Activated naive CD8-positive, alpha-beta T cell treated with anti-CD3 and anti-CD28 coated beads, Interleukin-2, amount 50 U/mL, for 24 hours (primary cell): ENCODE measurements at regions not wholly inside any gene's neighbourhood (a gene's known extent, or its start where the extent isn't known, plus 50 kb on each side); places are given as distances from the start of the nearest gene placed in this dataset.
"Not testable (repeated sequence)": the region's sequence is repeated elsewhere in the genome, so short reads cannot be mapped to it uniquely, and the experiment has no call there.

ENCODE experiments used
- ATAC-seq: fragments of 150-1000 bp; cut with Tn5 transposase; one replicate; pipeline ENCODE4 v1.10.0; 2021
- DNase-seq: peaks from one replicate; pipeline ENCODE4 v3.0.0; 2021
- H3K27ac Mint-ChIP-seq: one replicate; pipeline ENCODE4 v1.8.0; 2021; ENCODE audit warnings: mild to moderate bottlenecking, mixed read lengths
- H3K27me3 Mint-ChIP-seq: one replicate; pipeline ENCODE4 v1.8.0; 2021; ENCODE audit warnings: mixed read lengths
- H3K36me3 Mint-ChIP-seq: one replicate; pipeline ENCODE4 v1.8.0; 2021; ENCODE audit warnings: low read depth, mixed read lengths
- H3K4me1 Mint-ChIP-seq: one replicate; pipeline ENCODE4 v1.8.0; 2021; ENCODE audit warnings: mixed read lengths
- H3K4me3 Mint-ChIP-seq: one replicate; pipeline ENCODE4 v1.8.0; 2021; ENCODE audit warnings: mild to moderate bottlenecking, moderate library complexity, mixed read lengths
- H3K9me3 Mint-ChIP-seq: one replicate; pipeline ENCODE4 v1.8.0; 2021; ENCODE audit warnings: mixed read lengths

DNA sequence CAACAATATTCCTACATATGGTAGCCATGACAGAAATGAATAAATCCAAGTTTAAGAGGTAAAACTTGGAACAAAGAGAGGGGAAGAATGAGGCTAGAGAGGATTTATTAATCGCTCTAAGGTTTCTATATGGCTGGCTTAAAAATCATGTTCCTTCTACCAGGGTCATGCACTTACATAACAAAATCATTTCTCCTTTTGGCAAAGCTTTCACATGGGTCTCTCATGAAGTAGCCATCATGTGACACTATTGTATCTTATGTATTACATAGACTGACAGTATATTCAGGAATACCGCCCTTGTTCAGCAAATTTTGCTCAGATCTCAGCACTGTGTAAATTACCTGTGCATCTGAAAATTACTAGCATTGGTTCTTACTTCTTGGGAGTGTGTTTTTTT, 1554.5 kb upstream of the SLC39A10 start:
- H3K36me3 Mint-ChIP-seq: no peaks in the 10 kb centered on the region
- H3K4me3 Mint-ChIP-seq: no peak overlapping the region
- ATAC-seq (no peak), DNase-seq (no peak)
- peaks cover 1% of the 10 kb centered on the region for H3K4me1 Mint-ChIP-seq
- no peak overlapping the region for H3K27ac Mint-ChIP-seq
- H3K27me3 Mint-ChIP-seq: no peaks in the 10 kb centered on the region
- no peaks in the 10 kb centered on the region for H3K9me3 Mint-ChIP-seq

DNA sequence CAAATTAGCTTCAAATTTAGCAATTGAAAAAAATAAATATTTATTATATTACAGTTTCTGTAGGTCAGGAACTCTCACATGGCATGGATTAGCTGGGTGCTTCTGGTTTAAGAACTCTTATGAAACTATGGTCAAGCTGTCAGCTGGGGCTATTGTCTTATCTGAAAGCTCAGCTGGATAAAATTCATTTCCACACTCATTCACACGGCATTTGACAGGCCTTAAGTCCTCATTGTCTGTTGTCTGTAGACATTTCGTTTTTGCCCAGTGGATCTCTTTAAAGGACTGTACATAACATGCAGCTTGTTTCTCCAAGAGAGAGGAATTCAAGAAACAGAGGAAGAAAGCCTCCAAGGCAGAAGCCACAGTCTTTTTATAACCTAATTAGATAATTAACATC, 1556.8 kb upstream of the SLC39A10 start:
- no peak for ATAC-seq
- Mint-ChIP-seq H3K4me1 (peaks cover 1% of the 10 kb centered on the region), H3K4me3 (no peak overlapping the region), H3K36me3 (no peaks in the 10 kb centered on the region), H3K27ac (no peak overlapping the region), H3K9me3 (no peaks in the 10 kb centered on the region), H3K27me3 (no peaks in the 10 kb centered on the region)
- DNase-seq: no peak

DNA sequence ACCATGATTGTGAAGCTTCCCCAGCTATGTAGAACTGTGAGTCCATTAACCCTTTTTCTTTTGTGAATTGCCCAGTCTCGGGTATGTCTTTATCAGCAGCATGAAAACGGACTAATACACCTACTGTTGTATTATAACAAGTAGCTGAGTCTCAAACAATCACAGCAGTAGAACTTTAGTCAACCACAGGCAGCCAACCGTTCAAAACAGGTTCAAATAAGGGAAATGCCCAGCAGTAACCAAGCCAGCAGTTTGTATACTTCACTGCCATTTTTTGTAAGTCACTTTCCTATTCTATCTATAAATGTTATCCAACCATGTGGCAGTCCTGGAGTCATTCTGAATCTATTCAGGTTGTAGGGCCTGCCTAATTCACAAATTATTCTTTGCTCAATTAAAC, 1560.6 kb upstream of the SLC39A10 start:
- H3K9me3 Mint-ChIP-seq: no peaks in the 10 kb centered on the region
- ATAC-seq (no peak), DNase-seq (no peak)
- H3K36me3 Mint-ChIP-seq: no peaks in the 10 kb centered on the region
- H3K4me1 Mint-ChIP-seq: no peaks in the 10 kb centered on the region
- no peak overlapping the region for H3K27ac Mint-ChIP-seq
- no peak overlapping the region for H3K4me3 Mint-ChIP-seq
- H3K27me3 Mint-ChIP-seq: no peaks in the 10 kb centered on the region

DNA sequence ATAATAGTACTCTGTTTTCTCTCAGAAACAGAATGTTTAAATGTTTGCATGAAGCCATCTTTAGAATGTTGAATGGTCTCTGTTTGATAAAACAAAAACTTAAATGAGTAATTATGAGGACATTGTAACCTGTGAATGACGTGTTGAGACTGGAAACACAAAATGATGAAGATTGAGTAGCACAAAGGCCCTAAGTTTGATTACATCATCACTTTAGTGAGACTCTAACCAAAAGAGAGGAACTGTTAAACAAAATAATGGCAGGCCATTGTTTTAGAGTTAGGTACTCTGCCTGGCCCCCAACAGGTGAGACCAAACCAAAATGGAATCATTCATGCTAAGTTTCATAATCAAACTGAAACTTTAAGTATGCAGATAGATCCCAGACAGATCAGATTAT, 1561.7 kb upstream of the SLC39A10 start:
- H3K4me1 Mint-ChIP-seq: no peaks in the 10 kb centered on the region
- ATAC-seq: no peak
- H3K36me3 Mint-ChIP-seq: no peaks in the 10 kb centered on the region
- no peaks in the 10 kb centered on the region for H3K27me3 Mint-ChIP-seq
- no peak for DNase-seq
- no peak overlapping the region for H3K4me3 Mint-ChIP-seq
- no peak overlapping the region for H3K27ac Mint-ChIP-seq
- H3K9me3 Mint-ChIP-seq: no peaks in the 10 kb centered on the region

DNA sequence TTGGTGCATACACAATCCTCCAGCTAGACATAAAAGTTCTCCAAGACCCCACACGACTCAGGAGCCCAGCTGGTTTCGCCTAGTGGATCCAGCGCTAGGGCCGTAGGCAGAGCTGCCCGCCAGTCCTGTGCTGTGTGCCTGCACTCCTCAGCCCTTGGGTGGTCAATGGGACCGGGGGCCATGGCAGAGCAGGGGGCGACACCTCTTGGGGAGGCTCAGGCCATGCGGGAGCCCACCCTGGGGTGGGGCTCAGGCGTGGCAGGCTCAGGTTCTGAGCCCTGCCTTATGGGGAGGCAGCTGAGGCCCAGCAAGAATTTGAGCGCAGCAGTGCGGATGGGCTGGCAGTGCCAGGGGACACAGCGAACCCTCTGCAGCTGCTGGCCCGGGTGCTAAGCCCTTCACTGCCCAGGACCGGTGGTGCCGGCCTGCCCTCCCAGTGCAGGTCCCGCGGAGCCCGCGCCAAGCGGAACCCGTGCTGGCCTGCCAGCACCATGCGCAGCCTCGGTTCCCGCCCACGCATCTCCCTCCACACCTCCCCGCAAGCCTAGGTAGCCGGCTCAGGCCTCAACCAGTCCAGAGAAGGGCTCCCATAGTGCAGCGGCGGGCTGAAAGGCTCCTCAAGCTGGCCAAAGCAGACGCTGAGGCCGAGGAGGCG, 1566.6 kb upstream of the SLC39A10 start:
- DNase-seq (no peak), ATAC-seq (peak; percentile 24)
- H3K27me3 Mint-ChIP-seq: no peaks in the 10 kb centered on the region
- H3K27ac Mint-ChIP-seq: no peak overlapping the region
- no peaks in the 10 kb centered on the region for H3K9me3 Mint-ChIP-seq
- H3K4me1 Mint-ChIP-seq: no peaks in the 10 kb centered on the region
- no peaks in the 10 kb centered on the region for H3K36me3 Mint-ChIP-seq
- H3K4me3 Mint-ChIP-seq: no peak overlapping the region

DNA sequence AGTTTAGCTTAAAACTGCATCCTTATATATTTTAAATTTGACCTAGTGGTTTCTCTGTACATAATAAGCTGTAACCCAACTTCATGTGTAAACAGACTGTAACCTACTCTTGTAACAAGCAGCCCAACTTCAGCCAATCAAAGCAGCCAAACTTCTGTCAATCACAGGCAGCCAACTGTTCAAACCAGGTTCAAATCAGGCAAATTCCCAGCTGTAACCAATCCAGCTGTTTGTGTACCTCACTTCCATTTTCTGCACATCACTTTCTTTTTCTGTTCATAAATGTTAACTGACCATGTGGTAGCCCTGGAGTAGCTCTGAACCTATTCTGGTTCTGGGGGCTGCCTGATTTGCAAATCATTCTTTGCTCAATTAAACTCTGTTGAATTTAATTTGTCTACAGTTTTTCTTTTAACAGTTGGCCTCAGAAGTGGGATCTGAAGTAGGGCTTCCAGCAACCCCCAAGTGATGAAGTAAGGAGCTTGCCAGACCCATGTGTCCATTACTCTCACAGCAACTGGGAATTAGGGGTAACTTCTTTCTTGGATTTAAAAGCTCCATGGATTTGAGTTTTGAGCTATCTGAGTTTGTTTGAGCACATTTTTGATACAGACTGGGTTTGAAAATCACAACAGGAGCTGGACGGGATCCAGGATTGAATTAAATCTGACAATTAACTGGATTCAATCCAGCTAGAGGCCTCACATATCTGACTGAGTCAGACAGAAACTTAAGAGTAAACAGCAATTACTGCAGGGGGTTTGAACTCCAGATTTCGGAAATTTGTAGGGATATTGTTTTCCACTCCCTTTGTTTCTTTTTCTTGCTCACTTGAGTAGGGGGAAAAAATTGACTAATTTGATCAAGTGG, 1569.7 kb upstream of the SLC39A10 start:
- no peak for DNase-seq
- H3K9me3 Mint-ChIP-seq: no peaks in the 10 kb centered on the region
- no peaks in the 10 kb centered on the region for H3K27me3 Mint-ChIP-seq
- no peaks in the 10 kb centered on the region for H3K4me1 Mint-ChIP-seq
- no peak overlapping the region for H3K4me3 Mint-ChIP-seq
- no peaks in the 10 kb centered on the region for H3K36me3 Mint-ChIP-seq
- H3K27ac Mint-ChIP-seq: no peak overlapping the region
- ATAC-seq: no peak

DNA sequence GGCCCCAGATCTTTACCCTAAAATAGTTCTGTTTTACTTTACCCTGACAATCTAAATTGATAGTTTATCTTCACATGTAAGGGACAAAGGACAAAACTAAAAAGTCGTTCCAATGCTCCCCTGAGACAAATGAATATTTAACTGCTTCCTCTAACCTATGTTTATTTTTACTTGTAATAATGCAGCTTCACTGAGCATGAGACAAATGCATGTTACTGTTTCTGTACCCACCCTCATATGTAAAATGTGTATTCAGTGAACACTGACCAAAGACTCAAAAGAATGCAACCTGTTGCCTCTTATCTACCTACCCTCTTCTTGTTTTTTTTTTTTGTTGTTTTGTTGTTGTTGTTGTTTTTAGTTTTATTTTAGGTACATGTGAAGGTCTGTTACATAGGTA, 1570.9 kb upstream of the SLC39A10 start:
- no peak overlapping the region for H3K27ac Mint-ChIP-seq

DNA sequence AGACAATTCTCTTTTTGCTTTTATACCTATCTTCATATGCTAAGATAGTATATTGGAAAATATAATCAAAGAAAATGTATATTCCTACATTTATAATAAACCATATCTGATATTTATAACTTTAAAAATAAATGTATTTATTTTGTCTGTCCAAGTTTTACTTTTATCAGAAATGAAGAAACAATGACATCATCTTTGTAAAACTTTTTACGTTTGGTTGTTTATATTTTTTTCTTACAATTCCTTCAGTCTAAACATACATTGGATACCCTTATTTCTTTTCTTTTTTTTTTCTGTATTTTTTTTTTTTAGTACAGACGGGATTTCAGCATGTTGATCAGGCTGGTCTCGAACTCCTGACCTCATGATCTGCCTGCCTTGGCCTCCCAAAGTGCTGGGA, 1577.0 kb upstream of the SLC39A10 start:
- Mint-ChIP-seq H3K9me3 (no peaks in the 10 kb centered on the region), H3K27ac (no peak overlapping the region)

More for the DNA sequence above, 1570.9 kb upstream of the SLC39A10 start:
- no peaks in the 10 kb centered on the region for H3K4me1 Mint-ChIP-seq
- no peaks in the 10 kb centered on the region for H3K9me3 Mint-ChIP-seq
- ATAC-seq: no peak
- no peaks in the 10 kb centered on the region for H3K27me3 Mint-ChIP-seq
- DNase-seq: no peak
- no peak overlapping the region for H3K4me3 Mint-ChIP-seq
- H3K36me3 Mint-ChIP-seq: no peaks in the 10 kb centered on the region

DNA sequence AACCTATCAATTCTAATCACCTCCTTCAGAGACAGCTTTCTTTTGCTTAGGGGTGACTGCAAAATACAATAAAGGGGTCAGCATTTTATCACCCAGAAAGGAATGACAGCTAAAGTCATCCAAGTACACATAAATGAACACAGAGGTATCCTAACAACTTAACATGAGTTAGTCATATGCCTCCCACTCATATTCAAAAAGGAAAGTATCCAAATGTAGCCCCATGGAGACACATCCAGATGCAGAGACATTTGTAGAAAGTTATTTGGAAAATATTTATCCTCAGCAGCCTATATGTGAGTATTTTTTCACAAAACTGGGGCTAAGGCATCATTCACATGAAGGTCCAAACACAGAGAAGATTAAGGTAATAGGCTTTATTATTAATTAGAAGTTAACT, 1579.7 kb upstream of the SLC39A10 start:
- Mint-ChIP-seq H3K36me3 (no peaks in the 10 kb centered on the region), H3K4me3 (no peak overlapping the region), H3K27ac (no peak overlapping the region), H3K27me3 (no peaks in the 10 kb centered on the region), H3K9me3 (peaks cover 5% of the 10 kb centered on the region), H3K4me1 (no peaks in the 10 kb centered on the region)
- no peak for DNase-seq
- no peak for ATAC-seq

More for the DNA sequence above, 1577.0 kb upstream of the SLC39A10 start:
- Mint-ChIP-seq H3K36me3 (no peaks in the 10 kb centered on the region), H3K27me3 (no peaks in the 10 kb centered on the region), H3K4me1 (no peaks in the 10 kb centered on the region), H3K4me3 (no peak overlapping the region)
- DNase-seq: no peak
- ATAC-seq: no peak

DNA sequence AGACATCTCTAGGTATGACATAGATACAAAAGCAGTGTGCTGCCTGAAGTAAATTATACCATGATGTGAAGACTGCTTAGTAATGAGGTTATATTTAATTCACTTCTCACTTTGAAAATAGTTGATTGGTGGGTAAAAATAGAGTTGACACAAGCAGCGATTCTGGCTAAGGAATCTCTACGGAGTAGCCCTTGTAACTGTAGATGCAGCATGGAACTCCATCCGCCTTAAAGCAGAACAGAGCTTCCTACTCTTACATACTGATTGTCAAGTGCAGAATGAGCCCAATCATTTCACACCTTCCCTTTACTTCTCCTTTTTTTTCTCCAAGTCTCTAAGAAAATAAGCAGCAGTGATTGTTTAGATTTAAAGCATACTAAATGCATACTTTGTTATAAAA, 1594.6 kb upstream of the SLC39A10 start:
- Mint-ChIP-seq H3K27ac (no peak overlapping the region), H3K36me3 (no peaks in the 10 kb centered on the region), H3K27me3 (no peaks in the 10 kb centered on the region), H3K4me1 (no peaks in the 10 kb centered on the region), H3K9me3 (no peaks in the 10 kb centered on the region), H3K4me3 (no peak overlapping the region)
- ATAC-seq: no peak
- DNase-seq: no peak

DNA sequence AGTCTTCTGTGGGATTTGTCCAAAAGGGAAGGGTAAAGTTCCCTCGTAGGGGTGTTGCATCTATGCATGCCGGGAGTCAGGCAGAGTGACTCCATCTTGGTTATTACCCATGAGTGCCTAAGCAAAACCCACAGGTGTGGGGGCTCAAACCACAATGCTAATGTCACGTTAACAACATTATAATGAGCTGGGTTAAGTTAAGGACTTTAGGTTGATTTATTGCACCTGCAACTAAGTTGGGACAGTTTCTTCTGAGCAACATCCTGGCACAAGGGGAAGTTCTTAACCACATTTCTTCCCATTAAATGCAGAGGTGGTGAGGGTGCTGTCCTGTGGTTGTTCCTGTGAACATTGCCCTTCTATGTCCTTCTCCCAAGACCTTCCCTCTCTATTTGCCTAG, 1596.8 kb upstream of the SLC39A10 start:
- DNase-seq (no peak), ATAC-seq (no peak)
- H3K9me3 Mint-ChIP-seq: no peaks in the 10 kb centered on the region
- no peaks in the 10 kb centered on the region for H3K4me1 Mint-ChIP-seq
- no peaks in the 10 kb centered on the region for H3K27me3 Mint-ChIP-seq
- no peaks in the 10 kb centered on the region for H3K36me3 Mint-ChIP-seq
- no peak overlapping the region for H3K27ac Mint-ChIP-seq
- H3K4me3 Mint-ChIP-seq: no peak overlapping the region

DNA sequence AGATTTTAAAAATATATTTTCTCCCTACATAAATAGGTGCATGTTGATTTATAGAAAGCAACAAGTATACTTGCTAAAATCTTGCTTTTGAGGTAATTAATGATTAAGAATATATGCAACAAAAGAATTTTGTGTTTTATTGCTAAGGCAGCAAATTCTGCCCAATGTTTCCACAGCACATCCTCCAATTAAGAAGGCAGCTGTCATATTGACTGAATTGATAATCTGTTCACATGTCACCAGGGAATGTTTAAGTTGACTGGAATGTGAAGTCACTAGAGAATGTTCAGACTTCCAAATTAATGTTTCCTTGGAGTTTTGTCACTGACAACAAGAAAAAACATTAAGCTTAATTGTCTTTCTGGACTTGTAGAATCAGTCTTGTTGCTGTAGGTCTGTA, 1602.7 kb upstream of the SLC39A10 start:
- Mint-ChIP-seq H3K27ac (no peak overlapping the region), H3K36me3 (no peaks in the 10 kb centered on the region), H3K4me1 (no peaks in the 10 kb centered on the region), H3K4me3 (no peak overlapping the region), H3K9me3 (no peaks in the 10 kb centered on the region), H3K27me3 (no peaks in the 10 kb centered on the region)
- ATAC-seq: no peak
- no peak for DNase-seq

DNA sequence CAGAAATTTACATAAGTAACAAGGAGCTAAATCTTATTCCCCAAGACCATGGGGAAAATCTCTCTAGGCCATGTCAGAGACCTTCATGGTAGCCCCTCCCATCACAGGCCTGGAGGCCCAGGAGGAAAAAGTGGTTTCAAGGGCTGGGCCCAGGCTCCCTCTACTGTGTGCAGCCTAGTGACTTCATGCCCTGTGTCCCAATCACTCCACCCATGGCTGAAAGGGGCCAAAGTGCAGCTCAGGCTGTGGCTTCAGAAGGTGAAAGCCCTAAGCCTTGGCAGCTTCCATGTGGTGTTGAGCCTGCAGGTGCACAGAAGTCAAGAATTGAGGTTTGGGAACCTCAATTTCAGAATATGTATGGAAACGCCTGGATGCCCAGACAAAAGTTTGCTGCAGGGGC, 1612.7 kb upstream of the SLC39A10 start:
- no peaks in the 10 kb centered on the region for H3K9me3 Mint-ChIP-seq
- no peak overlapping the region for H3K4me3 Mint-ChIP-seq
- DNase-seq (no peak), ATAC-seq (no peak)
- no peaks in the 10 kb centered on the region for H3K36me3 Mint-ChIP-seq
- H3K4me1 Mint-ChIP-seq: no peaks in the 10 kb centered on the region
- H3K27ac Mint-ChIP-seq: no peak overlapping the region
- H3K27me3 Mint-ChIP-seq: no peaks in the 10 kb centered on the region

DNA sequence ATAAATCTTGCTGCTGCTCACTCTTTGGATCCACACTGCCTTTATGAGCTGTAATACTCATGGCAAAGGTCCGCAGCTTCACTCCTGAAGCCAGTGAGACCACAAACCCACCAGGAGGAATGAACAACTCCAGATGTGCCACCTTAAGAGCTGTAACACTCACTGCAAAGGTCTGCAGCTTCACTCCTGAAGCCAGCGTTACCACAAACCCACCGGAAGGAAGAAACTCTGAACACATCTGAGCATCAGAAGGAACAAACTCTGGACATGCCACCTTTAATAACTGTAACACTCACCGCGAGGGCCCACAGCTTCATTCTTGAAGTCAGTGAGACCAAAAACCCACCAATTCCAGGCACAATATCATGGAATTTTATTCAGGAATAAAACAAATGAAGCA, 1635.9 kb upstream of the SLC39A10 start:
- H3K36me3 Mint-ChIP-seq, ATAC-seq, H3K27me3 Mint-ChIP-seq, H3K4me3 Mint-ChIP-seq, H3K9me3 Mint-ChIP-seq, H3K4me1 Mint-ChIP-seq, DNase-seq, H3K27ac Mint-ChIP-seq: not testable (repeated sequence)

DNA sequence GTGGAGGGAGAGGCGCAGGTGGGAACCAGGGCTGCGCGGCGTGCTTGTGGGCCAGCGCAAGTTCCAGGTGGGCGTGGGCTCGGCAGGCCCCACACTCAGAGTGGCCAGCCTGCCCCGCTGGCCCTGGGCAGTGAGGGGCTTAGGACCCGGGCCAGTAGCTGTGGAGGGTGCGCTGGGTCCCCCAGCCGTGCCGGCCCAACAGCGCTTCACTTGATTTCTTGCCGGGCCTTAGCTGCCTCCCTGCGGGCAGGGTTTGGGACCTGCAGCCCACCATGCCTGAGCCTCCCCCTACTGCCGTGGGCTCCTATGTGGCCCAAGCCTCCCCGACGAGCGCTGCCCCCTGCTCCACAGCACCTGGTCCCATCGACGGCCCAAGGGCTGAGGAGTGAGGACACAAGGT, 1636.9 kb upstream of the SLC39A10 start:
- H3K27ac Mint-ChIP-seq: no peak overlapping the region
- H3K36me3 Mint-ChIP-seq: no peaks in the 10 kb centered on the region
- no peak for ATAC-seq
- no peaks in the 10 kb centered on the region for H3K27me3 Mint-ChIP-seq
- no peak overlapping the region for H3K4me3 Mint-ChIP-seq
- H3K9me3 Mint-ChIP-seq: peaks cover 3% of the 10 kb centered on the region
- no peak for DNase-seq
- H3K4me1 Mint-ChIP-seq: no peaks in the 10 kb centered on the region
